ENCODE measurements at regions not wholly inside any gene's neighbourhood (a gene's known extent, or its start where the extent isn't known, plus 50 kb on each side); places are given as distances from the start of the nearest gene placed in this dataset.

- no peak for DNase-seq
- TF ChIP-seq GATA1 (IDR thresholded peaks at IDR 0.05; ENCODE audit: low read depth, low read length), result no peak
- no peak for TF ChIP-seq POLR2A (IDR thresholded peaks at IDR 0.05; ENCODE audit: low read length)
Measured at GRCh38 chr6:148291876-148292275, 50.8 kb upstream of the SASH1 start.
